ENCODE measurements at regions not wholly inside any gene's neighbourhood (a gene's known extent, or its start where the extent isn't known, plus 50 kb on each side); places are given as distances from the start of the nearest gene placed in this dataset.

DNA sequence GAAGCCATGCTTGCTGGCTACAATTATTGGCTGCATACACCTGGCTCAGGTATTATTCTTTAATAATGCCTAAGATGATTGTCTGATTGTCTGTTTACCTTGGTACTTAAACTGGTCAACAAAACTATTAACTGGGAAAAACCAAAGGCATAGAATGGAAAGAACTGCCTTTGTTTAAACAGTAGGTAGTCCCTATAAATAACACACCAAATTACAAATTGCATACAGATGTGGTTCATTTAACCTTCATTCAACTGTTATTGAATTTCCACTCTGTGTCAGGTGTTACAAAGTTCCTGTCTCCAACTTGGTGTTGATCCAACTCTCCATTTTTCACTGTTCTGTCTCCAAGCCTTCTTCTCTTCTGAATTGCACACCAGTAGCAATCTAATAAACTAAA, 79.8 kb upstream of the FSCB start:
- TF ChIP-seq, protein P1, sequence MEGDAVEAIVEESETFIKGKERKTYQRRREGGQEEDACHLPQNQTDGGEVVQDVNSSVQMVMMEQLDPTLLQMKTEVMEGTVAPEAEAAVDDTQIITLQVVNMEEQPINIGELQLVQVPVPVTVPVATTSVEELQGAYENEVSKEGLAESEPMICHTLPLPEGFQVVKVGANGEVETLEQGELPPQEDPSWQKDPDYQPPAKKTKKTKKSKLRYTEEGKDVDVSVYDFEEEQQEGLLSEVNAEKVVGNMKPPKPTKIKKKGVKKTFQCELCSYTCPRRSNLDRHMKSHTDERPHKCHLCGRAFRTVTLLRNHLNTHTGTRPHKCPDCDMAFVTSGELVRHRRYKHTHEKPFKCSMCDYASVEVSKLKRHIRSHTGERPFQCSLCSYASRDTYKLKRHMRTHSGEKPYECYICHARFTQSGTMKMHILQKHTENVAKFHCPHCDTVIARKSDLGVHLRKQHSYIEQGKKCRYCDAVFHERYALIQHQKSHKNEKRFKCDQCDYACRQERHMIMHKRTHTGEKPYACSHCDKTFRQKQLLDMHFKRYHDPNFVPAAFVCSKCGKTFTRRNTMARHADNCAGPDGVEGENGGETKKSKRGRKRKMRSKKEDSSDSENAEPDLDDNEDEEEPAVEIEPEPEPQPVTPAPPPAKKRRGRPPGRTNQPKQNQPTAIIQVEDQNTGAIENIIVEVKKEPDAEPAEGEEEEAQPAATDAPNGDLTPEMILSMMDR (IDR thresholded peaks at IDR 0.05) = no peak
- TF ChIP-seq POLR2A (IDR thresholded peaks at IDR 0.05) = no peak
- no peak for TF ChIP-seq POLR2AphosphoS5 (IDR thresholded peaks at IDR 0.05)

Data from transverse colon (tissue), 4 donors.